ENCODE measurements at regions not wholly inside any gene's neighbourhood (a gene's known extent, or its start where the extent isn't known, plus 50 kb on each side); places are given as distances from the start of the nearest gene placed in this dataset.

- no peak overlapping the region for H3K9ac ChIP-seq (ENCODE audit: low read length)
- TF ChIP-seq, protein P1, sequence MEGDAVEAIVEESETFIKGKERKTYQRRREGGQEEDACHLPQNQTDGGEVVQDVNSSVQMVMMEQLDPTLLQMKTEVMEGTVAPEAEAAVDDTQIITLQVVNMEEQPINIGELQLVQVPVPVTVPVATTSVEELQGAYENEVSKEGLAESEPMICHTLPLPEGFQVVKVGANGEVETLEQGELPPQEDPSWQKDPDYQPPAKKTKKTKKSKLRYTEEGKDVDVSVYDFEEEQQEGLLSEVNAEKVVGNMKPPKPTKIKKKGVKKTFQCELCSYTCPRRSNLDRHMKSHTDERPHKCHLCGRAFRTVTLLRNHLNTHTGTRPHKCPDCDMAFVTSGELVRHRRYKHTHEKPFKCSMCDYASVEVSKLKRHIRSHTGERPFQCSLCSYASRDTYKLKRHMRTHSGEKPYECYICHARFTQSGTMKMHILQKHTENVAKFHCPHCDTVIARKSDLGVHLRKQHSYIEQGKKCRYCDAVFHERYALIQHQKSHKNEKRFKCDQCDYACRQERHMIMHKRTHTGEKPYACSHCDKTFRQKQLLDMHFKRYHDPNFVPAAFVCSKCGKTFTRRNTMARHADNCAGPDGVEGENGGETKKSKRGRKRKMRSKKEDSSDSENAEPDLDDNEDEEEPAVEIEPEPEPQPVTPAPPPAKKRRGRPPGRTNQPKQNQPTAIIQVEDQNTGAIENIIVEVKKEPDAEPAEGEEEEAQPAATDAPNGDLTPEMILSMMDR (conservative IDR thresholded peaks at IDR 0.05; ENCODE audit: low read depth, low read length): no peak
- TF ChIP-seq EZH2 (IDR thresholded peaks at IDR 0.05; ENCODE audit: low read length, unreplicated experiment): no peak
- TF ChIP-seq EZH2phosphoT487 (IDR thresholded peaks at IDR 0.05; ENCODE audit: borderline replicate concordance, low read length): no peak
- H3K4me3 ChIP-seq (ENCODE audit: low read length): no peak overlapping the region
- H3K27me3 ChIP-seq (ENCODE audit: low read length): no peaks in the 10 kb centered on the region
- no peaks in the 10 kb centered on the region for H3K9me3 ChIP-seq (ENCODE audit: low read length)
- peak; percentile 84 for ATAC-seq
- CTCF ChIA-PET: no interaction called here
- no peaks in the 10 kb centered on the region for H3F3A ChIP-seq (ENCODE audit: low read length, unreplicated experiment)
- intact Hi-C loops (cut with micrococcal nuclease): loop anchor here (10.0 kb wide), 1 partner anchor 275 kb away; the partner anchor contains the start of gene SNRPA1
- no peaks in the 10 kb centered on the region for H3K9me2 ChIP-seq (replicated peaks; ENCODE audit: low read length)
- H3K4me1 ChIP-seq (ENCODE audit: insufficient read depth, low read length): peaks cover 42% of the 10 kb centered on the region
- POLR2A ChIA-PET (ENCODE audit: unreplicated experiment): no interaction called here
- H3K27ac ChIP-seq (ENCODE audit: low read length): peak overlapping the region; percentile 8; the same call in 1 of the 2 replicates
- H3K79me2 ChIP-seq (ENCODE audit: low read length): no peaks in the 10 kb centered on the region
- H3K4me2 ChIP-seq (ENCODE audit: low read length): peak overlapping the region; percentile 56
- H2AFZ ChIP-seq (ENCODE audit: low read length): no peak overlapping the region
- no TSS peak for BruUV-seq (replicated peaks)
- no peaks in the 10 kb centered on the region for H4K20me1 ChIP-seq (ENCODE audit: low read length)
- peak; percentile 76 for DNase-seq
- H3K36me3 ChIP-seq (ENCODE audit: low read depth, low read length): no peaks in the 10 kb centered on the region
Observed at GRCh38 chr15:101570241-101570640, 80.7 kb upstream of the PCSK6 start.

GRCh38 chr15:101568821-101569555 is 79.5 kb upstream of the PCSK6 start:
- CTCF ChIA-PET: no interaction called here

More at GRCh38 chr15:101568821-101569555, 79.5 kb upstream of the PCSK6 start:
- no peaks in the 10 kb centered on the region for H3K36me3 ChIP-seq (ENCODE audit: low read depth, low read length)
- H3F3A ChIP-seq (ENCODE audit: low read length, unreplicated experiment): no peaks in the 10 kb centered on the region
- H3K79me2 ChIP-seq (ENCODE audit: low read length): no peaks in the 10 kb centered on the region
- POLR2A ChIA-PET (ENCODE audit: unreplicated experiment): no interaction called here
- TF ChIP-seq EZH2 (IDR thresholded peaks at IDR 0.05; ENCODE audit: low read length, unreplicated experiment) (no peak), EZH2phosphoT487 (IDR thresholded peaks at IDR 0.05; ENCODE audit: borderline replicate concordance, low read length) (no peak)
- TF ChIP-seq, protein P1 (conservative IDR thresholded peaks at IDR 0.05; ENCODE audit: low read depth, low read length): no peak
- no peaks in the 10 kb centered on the region for H3K9me3 ChIP-seq (ENCODE audit: low read length)
- intact Hi-C loops (cut with micrococcal nuclease): no loop called here
- H3K27me3 ChIP-seq (ENCODE audit: low read length): no peaks in the 10 kb centered on the region
- H3K4me2 ChIP-seq (ENCODE audit: low read length): no peak overlapping the region
- no peaks in the 10 kb centered on the region for H3K9me2 ChIP-seq (replicated peaks; ENCODE audit: low read length)
- H3K4me1 ChIP-seq (ENCODE audit: insufficient read depth, low read length): peaks cover 31% of the 10 kb centered on the region
- no TSS peak for BruUV-seq (replicated peaks)
- no peak overlapping the region for H3K4me3 ChIP-seq (ENCODE audit: low read length)
- no peak overlapping the region for H3K9ac ChIP-seq (ENCODE audit: low read length)
- no peak overlapping the region for H3K27ac ChIP-seq (ENCODE audit: low read length)
- H4K20me1 ChIP-seq (ENCODE audit: low read length): no peaks in the 10 kb centered on the region
- H2AFZ ChIP-seq (ENCODE audit: low read length): no peak overlapping the region
- ATAC-seq: no peak
- DNase-seq: no peak
